ACHN (cell line): ENCODE measurements at regions not wholly inside any gene's neighbourhood (a gene's known extent, or its start where the extent isn't known, plus 50 kb on each side); places are given as distances from the start of the nearest gene placed in this dataset.

Source experiments
- DNase-seq: peaks from one replicate; pipeline ENCODE4 v3.0.0-alpha.2; 2015
- in situ Hi-C: cut with HindIII; loops from 2 replicates; pipeline ENCODE4 v1.10.0; 2017; ENCODE audit warnings: low sequenced_read_pairs, low pct_ligation_motif_present, low pct_unique_long_range_greater_than_20kb

- DNase-seq = no peak
- in situ Hi-C loops = no loop called here
Observed at GRCh38 chr4:54473798-54474197, 184.0 kb upstream of the KIT start.

GRCh38 chr4:54475546-54475945 is 182.2 kb upstream of the KIT start:
- DNase-seq = no peak
- in situ Hi-C loops = no loop called here

GRCh38 chr4:54482529-54483200 is 175.1 kb upstream of the KIT start:
- in situ Hi-C loops = no loop called here
- no peak for DNase-seq

DNA sequence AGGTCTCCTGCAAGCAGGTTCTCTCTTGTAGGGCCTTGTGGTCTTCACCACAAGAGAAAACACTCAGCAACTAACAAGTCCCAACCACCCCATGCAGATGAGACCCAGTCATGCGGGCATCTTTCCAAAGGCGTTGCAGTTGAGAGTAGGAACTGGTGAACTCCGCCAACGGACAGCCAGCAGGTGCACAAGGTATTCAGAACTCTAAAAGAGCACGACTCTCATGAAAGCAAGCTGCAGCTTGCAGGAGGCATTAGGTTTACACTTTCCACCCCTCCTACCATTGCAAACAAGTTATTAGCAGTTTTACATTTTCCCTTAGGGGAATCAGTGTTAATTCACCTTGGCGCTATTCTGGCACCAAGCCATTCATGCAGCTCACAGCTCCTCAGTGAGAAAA is 173.4 kb upstream of the KIT start:
- in situ Hi-C loops = no loop called here
- DNase-seq = no peak

GRCh38 chr4:54487491-54487890 is 170.3 kb upstream of the KIT start:
- in situ Hi-C loops = no loop called here
- DNase-seq = no peak

DNA sequence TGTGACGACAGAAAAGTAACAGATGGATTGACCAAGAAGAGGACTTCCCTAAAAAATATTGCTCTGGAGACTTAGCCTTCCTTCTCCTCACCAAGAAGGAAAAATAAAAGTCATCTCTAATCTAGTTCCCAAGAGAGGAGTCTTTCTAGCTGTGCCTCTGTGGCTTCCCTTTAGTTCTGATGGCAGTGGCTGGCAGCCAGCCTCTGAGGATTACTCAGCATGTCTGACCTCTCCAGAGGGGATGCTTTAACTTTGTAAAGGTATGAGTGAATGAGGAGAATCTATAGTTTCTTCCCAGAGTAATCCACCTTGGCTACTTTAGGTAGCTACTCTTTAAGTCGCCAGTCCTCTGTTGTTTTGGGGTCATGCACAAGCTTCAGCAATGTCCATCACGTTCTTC is 163.9 kb upstream of the KIT start:
- no peak for DNase-seq
- in situ Hi-C loops = no loop called here

DNA sequence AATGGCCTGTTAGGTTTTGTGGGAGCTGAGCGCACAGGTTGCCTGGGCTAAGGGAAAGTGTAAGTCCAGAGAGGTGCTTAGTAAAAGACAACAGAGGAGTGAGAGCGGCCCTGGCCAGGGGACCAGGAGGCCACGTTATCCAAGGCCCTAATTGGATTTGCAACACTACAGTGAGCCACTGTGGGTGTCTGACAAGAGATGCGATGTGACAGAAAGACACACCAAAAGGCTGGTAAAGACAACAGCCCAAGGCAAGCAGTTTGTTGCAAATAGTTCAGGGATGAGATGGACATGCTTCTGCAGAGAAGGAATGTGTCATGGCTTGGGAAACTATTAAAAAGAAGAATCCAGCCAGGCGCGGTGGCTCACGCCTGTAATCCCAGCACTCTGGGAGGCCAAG is 162.7 kb upstream of the KIT start:
- DNase-seq = no peak

GRCh38 chr4:54495641-54496040 is 162.1 kb upstream of the KIT start:
- in situ Hi-C loops = no loop called here

More for the DNA sequence above, 162.7 kb upstream of the KIT start:
- in situ Hi-C loops = no loop called here

GRCh38 chr4:54496412-54496811 is 161.3 kb upstream of the KIT start:
- in situ Hi-C loops = no loop called here
- no peak for DNase-seq

More at GRCh38 chr4:54495641-54496040, 162.1 kb upstream of the KIT start:
- no peak for DNase-seq

DNA sequence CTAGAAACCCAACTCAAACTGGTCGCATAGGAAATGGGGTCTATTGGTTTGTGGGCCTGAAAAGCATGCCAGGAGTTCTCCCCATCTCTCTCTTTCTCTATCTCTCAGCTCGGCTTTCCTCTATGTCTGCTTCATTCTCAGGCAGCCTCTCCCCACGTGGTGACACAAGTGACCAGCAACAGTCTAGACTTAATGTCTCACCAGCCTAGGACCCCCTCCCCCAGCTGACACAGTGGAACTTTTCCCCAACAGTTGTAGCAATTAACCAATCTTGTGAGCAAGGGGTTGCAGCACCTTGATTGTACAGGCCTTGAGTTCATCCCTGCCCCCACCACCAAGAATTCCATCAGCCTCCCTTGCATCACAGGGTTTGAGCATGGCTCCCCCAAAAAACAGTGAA is 159.8 kb upstream of the KIT start:
- in situ Hi-C loops = no loop called here
- DNase-seq = no peak

- DNase-seq = peak; percentile 91
- in situ Hi-C loops = no loop called here
Observed at GRCh38 chr4:54498661-54499111, 159.1 kb upstream of the KIT start.

- in situ Hi-C loops = no loop called here
- DNase-seq = no peak
Observed at GRCh38 chr4:54499308-54500074, 158.3 kb upstream of the KIT start.

DNA sequence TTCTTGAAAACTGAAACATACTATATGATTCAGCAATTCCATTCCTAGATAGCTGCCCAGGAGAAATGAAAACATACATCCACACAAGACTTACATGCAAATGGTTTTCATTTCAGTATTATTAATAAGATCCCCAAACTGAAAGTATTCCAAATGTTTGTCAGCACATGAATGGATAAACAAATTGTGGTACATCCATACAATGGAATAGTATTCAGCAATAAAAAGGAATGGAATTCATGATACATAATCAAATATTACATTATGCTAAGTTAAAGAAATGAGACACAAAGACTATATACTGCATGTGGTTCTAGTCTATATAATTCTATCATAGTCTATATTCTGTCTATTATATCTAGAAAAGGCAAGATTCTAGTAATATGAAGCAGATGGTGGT is 152.4 kb upstream of the KIT start:
- DNase-seq = no peak
- in situ Hi-C loops = no loop called here

- in situ Hi-C loops = no loop called here
- DNase-seq = no peak
Observed at GRCh38 chr4:54505996-54506395, 151.8 kb upstream of the KIT start.

- in situ Hi-C loops = no loop called here
Observed at GRCh38 chr4:54509057-54509456, 148.7 kb upstream of the KIT start.

GRCh38 chr4:54513204-54513603 is 144.6 kb upstream of the KIT start:
- in situ Hi-C loops = no loop called here
- peak; percentile 24 for DNase-seq

More at GRCh38 chr4:54509057-54509456, 148.7 kb upstream of the KIT start:
- DNase-seq = no peak

DNA sequence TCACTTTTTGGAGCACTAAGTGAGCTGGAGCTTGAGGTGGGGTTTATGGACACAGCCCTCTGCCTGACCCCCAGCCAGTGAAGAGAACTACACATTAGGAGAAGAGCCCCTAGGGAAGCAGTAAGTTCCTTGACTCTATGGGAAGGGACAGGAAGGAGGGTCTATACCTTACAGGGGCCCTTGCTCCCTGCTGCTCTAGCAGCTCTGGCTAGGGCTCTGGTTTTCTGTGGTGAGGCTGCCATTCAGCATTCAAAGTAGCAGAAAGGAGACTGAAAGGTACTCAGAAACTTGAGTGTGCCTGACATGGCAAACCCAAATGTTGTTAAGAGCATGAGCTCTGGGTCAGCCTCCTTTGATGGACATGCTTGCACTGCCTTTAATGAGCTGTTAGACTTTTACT is 144.0 kb upstream of the KIT start:
- DNase-seq = no peak
- in situ Hi-C loops = no loop called here

DNA sequence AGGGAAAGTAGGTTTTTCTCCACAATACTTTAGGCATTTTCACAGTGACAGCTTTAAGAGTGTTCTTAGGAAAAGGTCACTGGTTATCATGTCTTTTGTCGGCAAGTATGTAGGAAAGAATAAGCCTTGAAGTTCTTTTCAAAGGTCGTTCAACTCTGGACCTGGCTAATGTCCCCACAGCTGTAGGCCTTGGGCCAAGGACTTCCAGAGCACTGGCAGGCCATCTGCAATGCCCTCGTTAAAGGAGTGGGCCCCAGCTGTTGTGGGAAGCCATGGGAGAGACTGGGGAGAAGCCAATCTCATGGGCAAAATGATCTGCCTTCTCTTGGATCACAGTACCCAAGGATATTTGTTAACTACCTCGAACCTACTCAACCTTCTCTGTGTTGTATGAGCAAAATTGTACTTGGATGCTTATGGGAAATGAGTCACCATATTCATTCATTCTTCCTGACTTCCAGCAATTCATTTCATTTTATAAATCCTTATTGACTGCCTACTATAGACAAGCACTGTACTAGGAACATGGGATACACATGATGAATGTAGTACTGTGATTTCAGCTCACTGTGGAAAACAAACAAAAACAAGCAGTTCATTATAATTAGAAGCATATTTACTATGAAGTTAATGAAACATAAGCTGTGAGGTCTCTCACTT is 141.1 kb upstream of the KIT start:
- no peak for DNase-seq
- in situ Hi-C loops = no loop called here

- no peak for DNase-seq
- in situ Hi-C loops = no loop called here
Observed at GRCh38 chr4:54517781-54518444, 139.8 kb upstream of the KIT start.
